DOHH2 (cell line): ENCODE measurements at regions not wholly inside any gene's neighbourhood (a gene's known extent, or its start where the extent isn't known, plus 50 kb on each side); places are given as distances from the start of the nearest gene placed in this dataset.

Source experiments
- H3F3A ChIP-seq: fragments of 200-600 bp; sonication (generic), shearing (Covaris generic); 2 replicates; pipeline ENCODE4 v1.6.0; 2016; ENCODE audit warnings: antibody characterized with exemption, mild to moderate bottlenecking; ENCODE audit not compliant: control insufficient read depth, insufficient read depth
- H3K27ac ChIP-seq: fragments of 200-600 bp; sonication (generic); 2 replicates; pipeline ENCODE4 v1.5.1; 2014; ENCODE audit warnings: low read depth, mild to moderate bottlenecking, low read length, moderate library complexity
- H3K27me3 ChIP-seq: fragments of 200-600 bp; sonication (generic); 2 replicates; pipeline ENCODE4 v1.6.1; 2014; ENCODE audit warnings: mild to moderate bottlenecking, low read length, mixed read lengths; ENCODE audit not compliant: control insufficient read depth
- H3K36me3 ChIP-seq: fragments of 200-600 bp; sonication (generic); 2 replicates; pipeline ENCODE4 v1.6.1; 2014; ENCODE audit warnings: mild to moderate bottlenecking, low read length, moderate library complexity, mixed read lengths; ENCODE audit not compliant: control insufficient read depth
- H3K4me1 ChIP-seq: fragments of 200-600 bp; sonication (generic); 2 replicates; pipeline ENCODE4 v1.6.1; 2014; ENCODE audit warnings: mild to moderate bottlenecking, low read length, mixed read lengths; ENCODE audit not compliant: control insufficient read depth
- H3K4me2 ChIP-seq: fragments of 200-600 bp; sonication (generic); 2 replicates; pipeline ENCODE4 v1.6.0; 2014; ENCODE audit warnings: mild to moderate bottlenecking, low read length, moderate library complexity
- H3K4me3 ChIP-seq: fragments of 200-600 bp; sonication (generic); 2 replicates; pipeline ENCODE4 v1.5.1; 2014; ENCODE audit warnings: mild to moderate bottlenecking, low read length, mixed read lengths
- H3K79me2 ChIP-seq: fragments of 200-600 bp; sonication (generic); 2 replicates; pipeline ENCODE4 v1.6.1; 2014; ENCODE audit warnings: mild to moderate bottlenecking, low read length, mixed read lengths; ENCODE audit not compliant: control insufficient read depth
- H3K9me2 ChIP-seq: fragments of 200-600 bp; sonication (generic); replicated peaks from 2 replicates; pipeline ENCODE4 v1.6.1; 2014; ENCODE audit warnings: mild to moderate bottlenecking, low read length, mixed read lengths; ENCODE audit not compliant: control insufficient read depth
- H3K9me3 ChIP-seq: fragments of 200-600 bp; sonication (generic); 2 replicates; pipeline ENCODE4 v1.6.1; 2014; ENCODE audit warnings: antibody characterized with exemption, low read length, mixed read lengths; ENCODE audit not compliant: control insufficient read depth, insufficient read depth
- H4K20me1 ChIP-seq: fragments of 200-600 bp; sonication (generic); 2 replicates; pipeline ENCODE4 v1.6.0; 2014; ENCODE audit warnings: low read depth, mild to moderate bottlenecking, antibody characterized with exemption, low read length, moderate library complexity; ENCODE audit not compliant: control insufficient read depth, insufficient read depth
- EZH2phosphoT487 ChIP-seq: fragments of 200-600 bp; sonication (generic); IDR thresholded peaks from 2 replicates; pipeline ENCODE4 v1.6.1; 2017; ENCODE audit warnings: borderline replicate concordance, mild to moderate bottlenecking, antibody characterized with exemption, low read length, moderate library complexity, mixed read lengths
- TF ChIP-seq, protein P1 (sequence below): fragments of 200-600 bp; sonication (generic); IDR thresholded peaks from one replicate; pipeline ENCODE4 v1.5.1; 2014; ENCODE audit warnings: antibody characterized with exemption, mild to moderate bottlenecking, low read depth, low read length; ENCODE audit not compliant: poor library complexity, severe bottlenecking

DNA sequence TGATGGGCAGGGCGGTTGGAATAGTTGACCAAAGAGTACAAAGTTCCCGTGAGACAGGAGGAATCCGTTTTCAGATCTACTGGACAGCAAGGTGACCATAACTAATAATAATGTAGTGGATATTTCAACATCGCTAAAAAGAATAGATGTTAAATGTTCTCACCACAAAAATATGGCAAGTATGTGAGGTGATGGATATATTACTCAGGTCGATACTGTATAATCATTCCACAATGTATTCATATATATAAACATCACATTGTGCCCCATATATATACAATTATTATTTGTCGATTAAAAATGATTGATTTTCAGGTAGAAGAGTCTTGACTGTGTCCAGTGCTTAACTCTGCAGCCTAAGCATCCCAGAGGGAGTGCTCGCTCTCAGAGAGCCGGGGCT, 141.6 kb upstream of the TENM3 start:
- H3K36me3 ChIP-seq = no peaks in the 10 kb centered on the region
- H3K9me3 ChIP-seq = no peaks in the 10 kb centered on the region; the same call in 1 of the 2 replicates
- H3K27me3 ChIP-seq = no peaks in the 10 kb centered on the region
- H4K20me1 ChIP-seq = no peaks in the 10 kb centered on the region
- no peaks in the 10 kb centered on the region for H3K4me1 ChIP-seq
- no peaks in the 10 kb centered on the region for H3F3A ChIP-seq
- TF ChIP-seq, protein P1, sequence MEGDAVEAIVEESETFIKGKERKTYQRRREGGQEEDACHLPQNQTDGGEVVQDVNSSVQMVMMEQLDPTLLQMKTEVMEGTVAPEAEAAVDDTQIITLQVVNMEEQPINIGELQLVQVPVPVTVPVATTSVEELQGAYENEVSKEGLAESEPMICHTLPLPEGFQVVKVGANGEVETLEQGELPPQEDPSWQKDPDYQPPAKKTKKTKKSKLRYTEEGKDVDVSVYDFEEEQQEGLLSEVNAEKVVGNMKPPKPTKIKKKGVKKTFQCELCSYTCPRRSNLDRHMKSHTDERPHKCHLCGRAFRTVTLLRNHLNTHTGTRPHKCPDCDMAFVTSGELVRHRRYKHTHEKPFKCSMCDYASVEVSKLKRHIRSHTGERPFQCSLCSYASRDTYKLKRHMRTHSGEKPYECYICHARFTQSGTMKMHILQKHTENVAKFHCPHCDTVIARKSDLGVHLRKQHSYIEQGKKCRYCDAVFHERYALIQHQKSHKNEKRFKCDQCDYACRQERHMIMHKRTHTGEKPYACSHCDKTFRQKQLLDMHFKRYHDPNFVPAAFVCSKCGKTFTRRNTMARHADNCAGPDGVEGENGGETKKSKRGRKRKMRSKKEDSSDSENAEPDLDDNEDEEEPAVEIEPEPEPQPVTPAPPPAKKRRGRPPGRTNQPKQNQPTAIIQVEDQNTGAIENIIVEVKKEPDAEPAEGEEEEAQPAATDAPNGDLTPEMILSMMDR = no peak
- no peaks in the 10 kb centered on the region for H3K9me2 ChIP-seq
- no peaks in the 10 kb centered on the region for H3K79me2 ChIP-seq
- no peak overlapping the region for H3K4me3 ChIP-seq
- no peak overlapping the region for H3K4me2 ChIP-seq
- no peak overlapping the region for H3K27ac ChIP-seq

DNA sequence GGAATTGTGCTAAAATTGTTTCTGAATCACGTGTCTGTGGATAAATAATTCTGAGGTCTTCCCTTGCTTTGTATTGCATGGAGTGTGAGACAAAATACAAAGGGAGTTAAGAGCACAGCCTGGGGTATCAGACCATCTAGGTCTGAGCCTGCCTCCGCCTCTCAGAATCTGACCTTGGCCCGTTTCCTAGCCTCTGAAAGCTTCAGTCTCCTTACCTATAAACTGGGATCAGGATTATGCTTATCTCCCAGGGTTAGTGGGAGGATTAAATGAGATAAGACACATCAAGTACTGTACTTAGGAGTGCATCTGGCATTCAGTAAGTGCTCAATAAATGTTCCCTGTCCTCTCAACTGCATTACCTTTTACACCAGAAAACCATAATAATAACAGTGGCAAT, 140.6 kb upstream of the TENM3 start:
- H3K9me3 ChIP-seq = no peaks in the 10 kb centered on the region; the same call in 1 of the 2 replicates
- no peaks in the 10 kb centered on the region for H3K27me3 ChIP-seq
- no peaks in the 10 kb centered on the region for H3K9me2 ChIP-seq
- H3F3A ChIP-seq = no peaks in the 10 kb centered on the region
- H3K36me3 ChIP-seq = no peaks in the 10 kb centered on the region
- no peak overlapping the region for H3K4me2 ChIP-seq
- no peaks in the 10 kb centered on the region for H3K4me1 ChIP-seq
- no peak overlapping the region for H3K4me3 ChIP-seq
- H3K79me2 ChIP-seq = no peaks in the 10 kb centered on the region
- H4K20me1 ChIP-seq = no peaks in the 10 kb centered on the region
- no peak overlapping the region for H3K27ac ChIP-seq
- no peak for TF ChIP-seq EZH2phosphoT487
- TF ChIP-seq, protein P1 = no peak

DNA sequence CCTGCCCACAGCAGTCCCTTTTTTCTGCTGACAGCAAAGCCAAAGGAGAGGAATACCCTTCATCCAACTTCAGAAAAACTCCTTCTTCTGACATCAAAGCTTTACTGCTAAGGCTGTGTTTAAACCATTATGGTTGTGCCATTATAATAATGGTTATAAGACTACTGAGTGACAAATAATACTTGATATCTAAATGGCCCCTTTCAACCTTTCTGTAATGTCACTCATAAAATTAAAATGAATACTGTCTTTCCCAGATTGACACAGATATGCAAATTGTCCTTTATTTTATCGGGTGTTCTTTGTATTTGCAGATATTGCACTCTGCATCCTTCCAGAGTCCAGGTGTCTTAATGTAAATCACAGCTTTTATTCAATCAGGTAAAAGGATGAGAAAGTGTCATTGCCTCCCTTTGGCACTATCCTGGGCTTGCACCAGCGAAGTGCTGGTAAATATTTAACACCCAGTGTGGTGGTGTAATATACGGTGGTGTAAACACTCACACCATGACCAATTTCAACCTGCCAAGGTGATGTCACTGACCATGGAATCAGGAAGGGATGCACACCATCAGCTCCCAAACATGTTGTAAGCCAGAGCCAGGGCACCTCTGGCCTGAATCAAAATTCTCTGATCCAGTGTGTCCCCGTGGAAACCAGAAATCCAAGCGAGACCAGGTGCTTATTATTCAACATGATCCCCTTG, 139.4 kb upstream of the TENM3 start:
- no peaks in the 10 kb centered on the region for H4K20me1 ChIP-seq
- no peaks in the 10 kb centered on the region for H3K9me2 ChIP-seq
- no peak overlapping the region for H3K4me2 ChIP-seq
- no peaks in the 10 kb centered on the region for H3K36me3 ChIP-seq
- no peaks in the 10 kb centered on the region; the same call in 1 of the 2 replicates for H3K9me3 ChIP-seq
- H3K4me1 ChIP-seq = no peaks in the 10 kb centered on the region
- no peak overlapping the region for H3K27ac ChIP-seq
- no peaks in the 10 kb centered on the region for H3K27me3 ChIP-seq
- TF ChIP-seq, protein P1 = no peak
- no peak for TF ChIP-seq EZH2phosphoT487
- no peaks in the 10 kb centered on the region for H3F3A ChIP-seq
- no peak overlapping the region for H3K4me3 ChIP-seq
- no peaks in the 10 kb centered on the region for H3K79me2 ChIP-seq
